ENCODE measurements at regions not wholly inside any gene's neighbourhood (a gene's known extent, or its start where the extent isn't known, plus 50 kb on each side); places are given as distances from the start of the nearest gene placed in this dataset.
"Not testable (repeated sequence)": the region's sequence is repeated elsewhere in the genome, so short reads cannot be mapped to it uniquely, and the experiment has no call there.

- DNase-seq (ENCODE audit: low read depth in 2 of 3, low spot score in 1 of 3): not testable (repeated sequence)
Measured at GRCh38 chr21:6133373-6133772, 4388.0 kb upstream of the TPTE start.

- DNase-seq (ENCODE audit: low read depth in 2 of 3, low spot score in 1 of 3): not testable (repeated sequence)
Measured at GRCh38 chr21:6133852-6134630, 4387.3 kb upstream of the TPTE start.

GRCh38 chr21:6136732-6137131, 4384.7 kb upstream of the TPTE start:
- not testable (repeated sequence) for DNase-seq (ENCODE audit: low read depth in 2 of 3, low spot score in 1 of 3)

GRCh38 chr21:6138244-6139136, 4382.9 kb upstream of the TPTE start:
- DNase-seq (ENCODE audit: low read depth in 2 of 3, low spot score in 1 of 3): not testable (repeated sequence)

GRCh38 chr21:6139331-6139730, 4382.1 kb upstream of the TPTE start:
- not testable (repeated sequence) for DNase-seq (ENCODE audit: low read depth in 2 of 3, low spot score in 1 of 3)

GRCh38 chr21:6139862-6140261, 4381.5 kb upstream of the TPTE start:
- DNase-seq (ENCODE audit: low read depth in 2 of 3, low spot score in 1 of 3): not testable (repeated sequence)

GRCh38 chr21:6140467-6141137, 4380.8 kb upstream of the TPTE start:
- DNase-seq (ENCODE audit: low read depth in 2 of 3, low spot score in 1 of 3): not testable (repeated sequence)

- DNase-seq (ENCODE audit: low read depth in 2 of 3, low spot score in 1 of 3): not testable (repeated sequence)
Measured at GRCh38 chr21:6141138-6141474, 4380.3 kb upstream of the TPTE start.

- not testable (repeated sequence) for DNase-seq (ENCODE audit: low read depth in 2 of 3, low spot score in 1 of 3)
Measured at GRCh38 chr21:6153154-6153553, 4368.2 kb upstream of the TPTE start.

- not testable (repeated sequence) for DNase-seq (ENCODE audit: low read depth in 2 of 3, low spot score in 1 of 3)
Measured at GRCh38 chr21:6154524-6155320, 4366.7 kb upstream of the TPTE start.

- DNase-seq (ENCODE audit: low read depth in 2 of 3, low spot score in 1 of 3): not testable (repeated sequence)
Measured at GRCh38 chr21:6156712-6157389, 4364.5 kb upstream of the TPTE start.

GRCh38 chr21:6157515-6157914, 4363.9 kb upstream of the TPTE start:
- not testable (repeated sequence) for DNase-seq (ENCODE audit: low read depth in 2 of 3, low spot score in 1 of 3)

- not testable (repeated sequence) for DNase-seq (ENCODE audit: low read depth in 2 of 3, low spot score in 1 of 3)
Measured at GRCh38 chr21:6158171-6158570, 4363.2 kb upstream of the TPTE start.

Measured in stimulated activated CD4-positive, alpha-beta T cell treated with anti-CD3 and anti-CD28 coated beads, Interleukin-12 subunit alpha, Interleukin-12 subunit beta, amount 100 ng/mL, for 48 hours (primary cell).